8988T (cell line): ENCODE measurements at regions not wholly inside any gene's neighbourhood (a gene's known extent, or its start where the extent isn't known, plus 50 kb on each side); places are given as distances from the start of the nearest gene placed in this dataset.

Experiments
- DNase-seq: peaks from one replicate; pipeline ENCODE4 v3.0.0; 2011

GRCh38 chr9:113646946-113647914 is 183.7 kb downstream of the RGS3 start:
- no peak for DNase-seq

- no peak for DNase-seq
These were observed 184.5 kb downstream of the RGS3 start for GRCh38 chr9:113648048-113648447.

GRCh38 chr9:113648586-113648985 is 185.1 kb downstream of the RGS3 start:
- no peak for DNase-seq

- no peak for DNase-seq
These were observed 185.5 kb downstream of the RGS3 start for GRCh38 chr9:113649054-113649453.

GRCh38 chr9:113649855-113650206 is 186.3 kb downstream of the RGS3 start:
- DNase-seq, result no peak

- no peak for DNase-seq
These were observed 186.9 kb downstream of the RGS3 start for GRCh38 chr9:113650207-113651131.

- DNase-seq, result no peak
These were observed 188.4 kb downstream of the RGS3 start for GRCh38 chr9:113651896-113652295.

- no peak for DNase-seq
These were observed 189.0 kb downstream of the RGS3 start for GRCh38 chr9:113652355-113653152.

GRCh38 chr9:113653746-113654604 is 190.4 kb downstream of the RGS3 start:
- no peak for DNase-seq

GRCh38 chr9:113654605-113655428 is 191.3 kb downstream of the RGS3 start:
- DNase-seq, result no peak

- DNase-seq, result no peak
These were observed 193.5 kb downstream of the RGS3 start for GRCh38 chr9:113656771-113657670.

GRCh38 chr9:113657765-113658544 is 194.4 kb downstream of the RGS3 start:
- peak; percentile 78 for DNase-seq

- DNase-seq, result no peak
These were observed 195.0 kb downstream of the RGS3 start for GRCh38 chr9:113658545-113658895.

GRCh38 chr9:113659039-113659438 is 195.5 kb downstream of the RGS3 start:
- DNase-seq, result no peak

GRCh38 chr9:113659740-113660139 is 196.2 kb downstream of the RGS3 start:
- no peak for DNase-seq

- no peak for DNase-seq
These were observed 196.7 kb downstream of the RGS3 start for GRCh38 chr9:113660196-113660595.

GRCh38 chr9:113661074-113661473 is 197.5 kb downstream of the RGS3 start:
- no peak for DNase-seq

- DNase-seq, result no peak
These were observed 200.8 kb downstream of the RGS3 start for GRCh38 chr9:113664181-113664875.
